Ovary (tissue), 3 donors: ENCODE measurements at regions not wholly inside any gene's neighbourhood (a gene's known extent, or its start where the extent isn't known, plus 50 kb on each side); places are given as distances from the start of the nearest gene placed in this dataset.

ENCODE experiments used
- POLR2A ChIP-seq: fragments of 450-650 bp; IDR thresholded peaks from one replicate; pipeline ENCODE4 v1.6.1; 2017; ENCODE audit warnings: antibody characterized with exemption, mild to moderate bottlenecking, moderate library complexity
- TF ChIP-seq, protein P1 (sequence below), 3 donors: fragments of 450-650 bp in 2 of 3; fragments of 200-600 bp in 1 of 3; IDR thresholded peaks; one replicate each; pipeline versions ENCODE4 v1.5.1 to v1.8.0; 2016 to 2022; ENCODE audit warnings: antibody characterized with exemption in 3 of 3, mild to moderate bottlenecking in 1 of 3
- donor health status: DM: no; HTN: no; CAD: no.

DNA sequence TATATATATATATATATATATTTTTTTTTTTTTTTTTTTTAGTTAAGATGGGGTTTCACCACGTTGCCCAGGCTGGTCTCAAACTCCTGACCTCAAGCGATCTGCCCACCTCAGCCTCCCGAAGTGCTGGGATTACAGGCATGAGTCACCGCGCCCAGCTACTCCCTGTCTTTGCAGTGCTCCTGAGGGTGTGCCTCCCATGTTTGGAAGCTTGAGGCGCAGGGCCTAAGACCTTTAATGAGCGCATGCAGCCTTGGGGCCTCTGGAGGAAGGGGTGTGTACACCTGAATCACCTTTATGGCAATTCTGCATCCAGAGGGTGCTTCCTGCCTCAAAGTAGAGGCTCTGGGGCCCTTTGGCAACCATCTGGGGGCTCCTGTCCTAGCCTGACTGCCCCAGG lies 219.4 kb upstream of the CIBAR2 start:
- TF ChIP-seq POLR2A, result no peak
- TF ChIP-seq, protein P1, sequence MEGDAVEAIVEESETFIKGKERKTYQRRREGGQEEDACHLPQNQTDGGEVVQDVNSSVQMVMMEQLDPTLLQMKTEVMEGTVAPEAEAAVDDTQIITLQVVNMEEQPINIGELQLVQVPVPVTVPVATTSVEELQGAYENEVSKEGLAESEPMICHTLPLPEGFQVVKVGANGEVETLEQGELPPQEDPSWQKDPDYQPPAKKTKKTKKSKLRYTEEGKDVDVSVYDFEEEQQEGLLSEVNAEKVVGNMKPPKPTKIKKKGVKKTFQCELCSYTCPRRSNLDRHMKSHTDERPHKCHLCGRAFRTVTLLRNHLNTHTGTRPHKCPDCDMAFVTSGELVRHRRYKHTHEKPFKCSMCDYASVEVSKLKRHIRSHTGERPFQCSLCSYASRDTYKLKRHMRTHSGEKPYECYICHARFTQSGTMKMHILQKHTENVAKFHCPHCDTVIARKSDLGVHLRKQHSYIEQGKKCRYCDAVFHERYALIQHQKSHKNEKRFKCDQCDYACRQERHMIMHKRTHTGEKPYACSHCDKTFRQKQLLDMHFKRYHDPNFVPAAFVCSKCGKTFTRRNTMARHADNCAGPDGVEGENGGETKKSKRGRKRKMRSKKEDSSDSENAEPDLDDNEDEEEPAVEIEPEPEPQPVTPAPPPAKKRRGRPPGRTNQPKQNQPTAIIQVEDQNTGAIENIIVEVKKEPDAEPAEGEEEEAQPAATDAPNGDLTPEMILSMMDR (IDR thresholded peaks at IDR 0.05), result no peak
